ENCODE measurements at regions not wholly inside any gene's neighbourhood (a gene's known extent, or its start where the extent isn't known, plus 50 kb on each side); places are given as distances from the start of the nearest gene placed in this dataset.
A peak's percentile ranks its signal among the peaks of the same experiment; 100 is the strongest.
"Not testable (repeated sequence)": the region's sequence is repeated elsewhere in the genome, so short reads cannot be mapped to it uniquely, and the experiment has no call there.

- no peak for DNase-seq (ENCODE audit: low spot score)
Measured at GRCh38 chr6:125593746-125594145, 155.7 kb upstream of the HEY2 start.

DNA sequence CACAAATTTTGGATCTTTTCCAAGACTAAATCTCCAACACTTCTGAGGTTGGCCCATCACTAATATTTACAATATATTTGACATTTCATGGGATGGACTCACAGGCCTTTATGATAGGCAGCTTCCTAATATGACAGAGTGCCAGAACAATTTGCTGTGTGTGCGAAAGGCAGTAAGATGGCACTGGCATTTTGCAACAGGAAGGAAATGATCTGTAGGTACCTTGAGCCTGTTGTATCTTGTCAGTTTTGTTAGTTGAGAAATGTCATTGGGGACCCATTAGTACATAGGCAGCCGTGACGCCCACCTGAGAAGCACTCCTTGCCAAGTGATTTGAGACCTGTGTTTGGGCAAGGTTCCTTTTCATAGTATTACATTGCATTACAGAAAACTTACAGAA, 153.4 kb upstream of the HEY2 start:
- no peak for DNase-seq (ENCODE audit: low spot score)

DNA sequence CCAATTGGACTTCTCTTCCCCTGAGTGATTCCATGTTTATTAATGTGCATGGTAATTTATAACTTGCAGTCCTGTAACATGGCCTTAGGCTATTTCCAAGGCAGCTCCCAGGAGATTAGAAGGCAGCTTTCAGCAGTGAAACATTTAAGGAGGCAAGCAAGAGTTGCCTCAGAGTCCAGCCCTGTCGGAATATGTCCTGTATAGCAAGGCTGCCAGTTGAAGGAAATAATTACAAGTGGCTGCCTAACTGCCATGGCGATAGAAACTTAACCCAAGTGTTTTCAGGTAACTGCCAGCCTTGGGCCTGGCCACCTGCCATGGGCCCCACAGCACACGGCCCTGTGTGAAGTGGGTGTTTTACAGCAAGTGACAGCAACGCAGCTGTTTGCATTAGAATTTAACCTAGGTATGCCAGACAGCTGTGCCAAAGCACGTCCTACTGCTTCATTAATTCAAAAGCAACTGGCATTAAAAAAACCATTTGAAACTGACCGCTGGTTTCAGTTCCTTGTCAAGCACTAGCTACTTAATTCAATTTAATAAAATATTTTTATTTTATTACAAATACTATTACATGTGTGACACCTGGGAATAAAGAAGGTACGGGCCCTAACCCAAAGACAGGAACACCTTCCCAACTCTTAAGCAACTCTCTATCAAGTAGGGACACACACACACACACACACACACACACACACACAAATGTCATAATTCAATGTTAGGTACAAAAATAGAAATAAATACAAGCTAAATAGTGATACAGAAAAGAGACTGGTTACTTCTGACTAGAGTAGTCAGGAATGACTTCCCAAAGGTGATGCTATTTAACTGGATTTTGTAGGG, 151.8 kb upstream of the HEY2 start:
- DNase-seq (ENCODE audit: low spot score) = no peak

- DNase-seq (ENCODE audit: low spot score) = peak; percentile 81
Measured at GRCh38 chr6:125598422-125598821, 151.0 kb upstream of the HEY2 start.

DNA sequence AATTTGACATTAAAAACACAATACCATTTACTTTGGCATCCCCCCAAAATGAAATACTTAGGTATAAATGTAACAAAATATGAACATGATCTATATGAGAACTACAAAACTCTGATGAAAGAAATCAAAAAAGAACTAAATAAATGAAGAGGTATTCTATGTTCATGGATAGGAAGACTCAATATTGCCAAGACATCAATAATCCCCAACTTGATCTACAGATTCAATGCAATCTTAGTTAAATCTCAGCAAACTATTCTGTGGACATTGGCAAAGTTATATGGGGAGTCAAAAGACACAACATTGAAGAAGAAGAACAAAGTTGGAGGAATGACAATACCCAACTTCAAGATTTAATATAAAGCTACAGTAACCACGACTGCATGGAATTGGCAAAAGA, 145.2 kb upstream of the HEY2 start:
- DNase-seq (ENCODE audit: low spot score) = no peak

DNA sequence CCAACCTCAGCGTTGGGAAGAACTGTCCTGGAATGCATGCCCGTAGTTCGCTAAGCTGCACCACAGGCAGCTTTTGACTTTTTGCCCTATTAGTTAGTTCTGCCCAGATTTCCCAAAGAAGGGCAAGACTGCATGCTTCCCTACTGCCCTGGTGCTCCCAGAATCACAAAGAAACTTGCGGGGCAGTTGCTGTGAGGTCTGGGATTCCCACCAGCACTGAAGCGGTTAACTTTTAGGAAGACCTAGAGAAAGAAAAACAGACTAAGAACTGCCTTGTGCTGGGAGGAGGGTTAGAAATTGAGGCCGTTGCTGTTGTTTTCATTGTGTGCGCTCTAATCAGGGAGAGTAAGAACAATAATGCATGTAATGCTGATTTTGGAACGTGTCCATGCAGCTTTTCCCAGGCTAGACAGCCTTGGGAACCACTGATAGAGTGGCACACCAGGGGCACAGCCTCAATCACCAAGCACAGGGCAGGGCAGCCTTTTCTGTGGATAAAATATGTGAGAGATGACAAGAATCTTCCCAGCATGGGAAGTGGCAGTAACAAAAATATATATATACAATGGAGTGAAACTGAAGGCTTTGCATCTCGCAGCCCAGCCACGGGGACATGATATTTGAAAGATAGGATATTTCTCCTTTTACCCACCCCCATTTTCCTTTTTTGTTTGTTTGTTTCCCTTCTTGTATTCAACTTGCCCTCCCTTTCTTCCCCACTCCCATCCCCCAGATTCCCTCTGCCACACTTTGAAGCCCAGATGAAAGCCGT, 137.7 kb upstream of the HEY2 start:
- no peak for DNase-seq (ENCODE audit: low spot score)

GRCh38 chr6:125612345-125612846, 137.0 kb upstream of the HEY2 start:
- no peak for DNase-seq (ENCODE audit: low spot score)

DNA sequence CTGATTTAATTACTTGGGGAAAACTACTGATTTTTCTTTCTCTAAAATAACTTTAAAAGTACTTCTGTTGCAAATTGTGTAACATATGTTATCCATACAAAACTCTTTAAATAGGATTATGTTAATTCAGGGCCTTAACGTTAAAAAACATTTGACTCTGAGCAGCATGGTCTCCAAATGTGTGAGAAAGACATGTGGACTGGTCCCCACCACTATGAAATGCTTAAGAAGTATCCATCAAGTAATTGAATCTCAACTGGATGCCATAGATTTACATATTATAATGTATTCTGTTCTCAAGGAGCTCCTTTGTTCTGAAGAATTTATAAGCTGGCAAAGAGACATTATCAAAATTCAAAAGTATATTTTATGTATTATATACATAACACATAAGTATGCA, 130.8 kb upstream of the HEY2 start:
- no peak for DNase-seq (ENCODE audit: low spot score)

DNA sequence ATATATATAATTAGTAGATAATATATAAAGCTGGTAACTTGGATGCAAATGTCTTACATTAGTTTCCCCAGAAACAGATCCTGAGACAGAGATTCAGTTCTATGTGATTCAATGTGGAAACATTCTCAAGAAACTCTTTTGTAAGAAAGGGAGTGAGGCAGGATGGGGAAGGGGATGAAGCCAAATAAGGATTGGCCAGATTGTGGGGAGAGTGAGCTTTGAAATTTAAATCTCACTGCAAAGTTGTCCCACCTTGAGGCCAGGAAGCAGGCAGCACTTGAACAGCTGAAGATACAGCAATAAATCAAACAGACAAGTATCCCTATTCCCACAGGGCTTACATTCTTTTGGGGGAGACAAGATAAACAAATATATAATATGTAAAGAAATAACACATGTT, 126.3 kb upstream of the HEY2 start:
- no peak for DNase-seq (ENCODE audit: low spot score)

DNA sequence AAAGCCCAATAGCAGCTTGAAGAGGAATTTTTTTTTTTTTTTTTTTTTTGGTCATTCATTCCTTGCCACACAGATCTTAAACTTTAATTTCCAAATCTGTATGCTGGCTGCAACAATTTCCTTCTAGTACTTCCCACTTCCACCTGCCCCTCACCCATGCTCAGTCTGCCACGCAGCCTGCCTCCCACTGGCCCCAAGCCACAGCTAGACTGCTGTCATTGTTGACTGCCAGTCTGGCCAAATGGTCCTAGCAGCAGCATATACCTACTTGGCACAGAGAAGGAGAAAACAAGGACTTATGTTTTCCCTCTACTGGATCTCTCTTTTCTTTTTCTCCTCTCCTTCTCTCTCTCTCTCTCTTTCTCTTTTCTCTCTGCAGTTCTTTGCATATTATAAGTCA, 118.3 kb upstream of the HEY2 start:
- DNase-seq (ENCODE audit: low spot score) = no peak

DNA sequence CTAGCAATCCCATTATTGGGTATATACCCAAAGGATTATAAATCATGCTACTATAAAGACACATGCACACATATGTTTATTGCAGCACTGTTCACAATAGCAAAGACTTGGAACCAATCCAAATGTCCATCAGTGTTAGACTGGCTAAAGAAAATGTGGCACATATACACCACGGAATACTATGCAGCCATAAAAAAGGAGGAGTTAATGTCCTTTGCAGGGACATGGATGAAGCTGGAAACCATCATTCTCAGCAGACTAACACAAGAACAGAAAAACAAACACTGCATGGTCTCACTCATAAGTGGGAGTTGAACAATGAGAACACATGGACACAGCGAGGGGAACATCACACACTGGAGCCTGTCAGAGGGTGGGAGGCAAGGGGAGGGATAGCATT, 113.4 kb upstream of the HEY2 start:
- DNase-seq (ENCODE audit: low spot score) = not testable (repeated sequence)

DNA sequence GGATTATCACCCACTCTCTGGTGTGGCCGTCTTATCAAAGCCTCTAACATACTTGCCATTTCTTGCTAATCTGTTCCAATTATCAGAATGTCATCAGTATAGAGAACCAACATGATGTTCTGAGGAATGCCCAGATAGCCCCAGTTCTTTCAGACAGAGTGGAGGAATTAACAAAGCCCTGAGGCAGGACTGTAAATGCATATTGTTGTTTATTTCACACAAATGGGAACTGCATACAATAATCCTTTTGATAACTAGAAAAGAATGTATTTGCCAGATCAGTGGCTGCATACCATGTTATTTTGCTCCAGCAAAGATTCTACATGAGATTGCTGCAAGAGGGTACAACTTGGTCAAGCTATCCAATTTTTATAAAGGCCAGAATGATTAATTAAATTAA, 112.8 kb upstream of the HEY2 start:
- DNase-seq (ENCODE audit: low spot score) = no peak

DNA sequence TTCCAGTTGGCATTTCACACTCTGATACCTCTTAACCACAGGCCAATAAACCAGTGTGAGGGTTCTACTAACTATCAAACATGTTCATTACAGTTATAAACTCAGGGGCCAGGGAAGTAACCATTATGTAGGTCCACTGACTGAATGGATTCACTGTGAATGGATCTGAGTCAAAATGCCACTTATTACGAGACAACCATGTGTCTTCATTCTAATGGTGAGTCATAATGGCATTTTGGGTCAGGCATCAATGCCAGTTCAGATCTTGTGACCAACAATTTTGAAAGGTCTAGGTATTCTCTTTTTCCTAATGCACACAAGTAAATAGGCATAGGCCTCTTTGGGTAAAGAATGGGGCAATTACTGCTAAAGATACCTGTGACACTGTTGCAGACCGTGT, 112.2 kb upstream of the HEY2 start:
- DNase-seq (ENCODE audit: low spot score) = no peak

- DNase-seq (ENCODE audit: low spot score) = no peak
Measured at GRCh38 chr6:125639466-125640020, 109.9 kb upstream of the HEY2 start.

DNA sequence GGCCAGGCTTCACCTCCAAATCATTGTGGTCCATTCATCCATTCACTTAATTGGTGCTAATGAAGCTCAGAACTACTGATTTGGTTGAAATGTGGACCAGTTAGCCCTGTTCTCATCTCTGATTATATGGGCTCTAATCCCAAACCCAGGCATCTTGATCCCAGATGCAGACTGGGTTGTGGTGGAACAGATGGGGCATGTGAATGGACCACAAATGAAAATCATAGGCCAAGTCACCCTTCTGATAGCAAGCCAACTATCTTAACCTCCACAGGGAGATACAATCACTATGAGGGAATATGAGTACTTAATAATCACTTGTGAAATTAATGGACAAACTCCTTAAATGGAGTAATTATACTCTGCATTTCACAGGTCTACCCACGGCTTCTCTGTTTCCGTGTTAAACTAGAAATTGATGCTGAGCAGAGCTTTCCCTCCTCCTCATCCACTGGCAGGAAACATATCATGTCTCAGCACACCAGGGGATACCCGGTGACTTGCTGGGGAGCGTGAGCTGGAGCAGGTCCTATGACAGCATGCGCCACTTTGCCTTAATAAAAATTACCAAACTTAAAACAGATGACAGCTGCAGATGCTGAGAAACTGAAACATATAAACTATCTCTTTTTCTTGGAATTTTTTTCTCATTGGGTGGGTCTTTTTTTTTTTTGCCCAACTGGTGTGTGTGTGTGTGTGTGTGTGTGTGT, 108.8 kb upstream of the HEY2 start:
- no peak for DNase-seq (ENCODE audit: low spot score)

DNA sequence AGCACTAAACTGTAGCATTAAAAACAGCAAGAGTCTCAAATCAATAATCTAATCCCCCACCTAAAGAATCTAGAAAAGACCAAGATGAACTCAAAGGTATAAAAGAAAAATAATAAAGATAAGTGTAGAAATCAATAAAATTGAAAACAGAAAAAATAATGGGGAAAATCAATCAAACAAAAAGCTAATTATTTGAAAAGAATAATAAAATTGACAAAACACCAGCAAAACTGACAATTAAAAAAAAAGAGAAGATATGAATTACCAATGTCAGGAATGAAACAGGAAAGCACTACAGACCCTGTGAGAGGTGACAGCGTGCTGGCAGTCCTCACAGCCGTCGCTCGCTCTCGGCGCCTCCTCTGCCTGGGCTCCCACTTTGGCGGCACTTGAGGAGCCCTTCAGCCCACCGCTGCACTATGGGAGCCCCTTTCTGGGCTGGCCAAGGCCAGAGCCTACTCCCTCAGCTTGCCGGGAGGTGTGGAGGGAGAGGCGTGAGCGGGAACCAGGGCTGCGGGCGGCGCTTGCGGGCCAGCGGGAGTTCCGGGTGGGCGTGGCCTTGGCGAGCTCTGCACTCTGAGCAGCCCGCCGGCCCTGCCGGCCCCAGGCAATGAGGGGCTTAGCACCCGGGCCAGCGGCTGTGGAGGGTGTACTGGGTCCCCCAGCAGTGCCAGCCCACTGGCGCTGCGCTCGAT, 105.3 kb upstream of the HEY2 start:
- not testable (repeated sequence) for DNase-seq (ENCODE audit: low spot score)

DNA sequence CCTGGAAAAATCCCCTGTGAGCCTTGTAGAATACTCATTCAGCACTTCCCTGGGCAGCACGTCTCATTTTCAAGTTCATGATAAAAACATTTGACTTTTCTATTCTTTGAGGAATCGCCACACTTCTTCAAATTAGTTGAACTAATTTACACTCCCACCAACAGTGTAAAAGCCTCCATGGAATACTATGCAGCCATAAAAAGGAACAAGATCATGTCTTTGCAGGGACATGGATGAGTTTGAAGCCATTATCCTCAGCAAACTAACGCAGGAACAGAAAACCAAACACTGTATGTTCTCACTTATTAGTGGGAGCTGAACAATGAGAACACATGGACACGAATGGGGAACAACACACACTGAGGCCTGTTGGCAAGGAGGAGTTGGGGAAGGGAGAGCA, 102.0 kb upstream of the HEY2 start:
- no peak for DNase-seq (ENCODE audit: low spot score)

- DNase-seq (ENCODE audit: low spot score) = not testable (repeated sequence)
Measured at GRCh38 chr6:125653752-125654151, 95.7 kb upstream of the HEY2 start.

DNA sequence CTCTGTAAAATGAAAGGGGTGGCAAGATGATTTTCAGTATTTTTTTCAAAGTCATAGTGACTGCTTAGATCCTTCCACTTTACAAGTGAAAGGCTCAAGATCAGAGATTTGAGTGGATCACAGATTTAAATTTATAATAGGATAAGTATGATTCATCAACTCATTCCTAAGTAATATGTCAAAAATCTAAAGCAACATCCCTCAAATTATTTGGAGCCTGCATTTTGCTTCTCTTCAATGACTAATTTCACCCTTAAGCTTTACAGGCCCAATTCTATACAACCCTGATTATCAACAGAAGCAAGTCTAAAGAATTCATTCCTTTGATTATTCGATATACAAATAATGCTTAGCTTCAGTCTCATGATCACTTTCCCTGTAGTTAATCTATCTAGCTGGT, 93.9 kb upstream of the HEY2 start:
- no peak for DNase-seq (ENCODE audit: low spot score)

DNA sequence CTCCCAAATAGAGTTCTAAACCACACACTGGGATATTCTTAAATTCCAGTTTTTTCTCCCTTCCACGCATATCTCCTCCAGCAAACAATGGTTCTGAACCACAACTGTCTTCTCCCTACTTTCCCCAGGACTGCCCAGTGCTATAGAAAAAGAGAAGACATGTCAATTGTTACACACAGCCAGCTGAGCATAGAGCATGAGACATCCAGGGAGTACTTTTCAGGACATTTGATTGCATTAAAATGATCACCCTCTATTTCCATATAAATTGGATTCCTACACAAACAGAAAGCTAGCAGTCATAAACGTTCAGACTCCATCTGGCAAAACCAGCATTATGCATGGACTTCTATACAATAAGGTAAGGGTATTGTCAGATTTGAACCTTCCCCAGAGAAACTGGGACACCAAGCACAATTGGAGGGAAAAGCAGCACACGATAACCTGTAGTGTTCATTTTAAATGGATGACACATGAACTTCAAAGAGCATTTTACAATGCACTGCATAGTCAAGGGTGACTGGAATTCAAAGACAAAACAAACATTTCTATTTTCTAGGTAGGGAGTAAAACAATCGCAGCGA, 93.1 kb upstream of the HEY2 start:
- no peak for DNase-seq (ENCODE audit: low spot score)

GRCh38 chr6:125658136-125658535, 91.3 kb upstream of the HEY2 start:
- no peak for DNase-seq (ENCODE audit: low spot score)
